GM20000 (cell line): ENCODE measurements at regions not wholly inside any gene's neighbourhood (a gene's known extent, or its start where the extent isn't known, plus 50 kb on each side); places are given as distances from the start of the nearest gene placed in this dataset.
"Not testable (repeated sequence)": the region's sequence is repeated elsewhere in the genome, so short reads cannot be mapped to it uniquely, and the experiment has no call there.

Experiments used
- DNase-seq: peaks from one replicate; pipeline ENCODE4 v3.0.0; 2012; ENCODE audit warnings: low spot score
- CTCF ChIP-seq: IDR thresholded peaks from 2 replicates; pipeline ENCODE4 v1.5.1; 2012; ENCODE audit warnings: mild to moderate bottlenecking, control low read depth; ENCODE audit errors: extremely low read depth, missing control alignments

GRCh38 chr1:166305371-166305770 is 138.6 kb upstream of the FAM78B start:
- DNase-seq = no peak

GRCh38 chr1:166307261-166308188 is 140.7 kb upstream of the FAM78B start:
- DNase-seq = no peak
- TF ChIP-seq CTCF = no peak

More at GRCh38 chr1:166305371-166305770, 138.6 kb upstream of the FAM78B start:
- TF ChIP-seq CTCF = no peak

GRCh38 chr1:166316306-166316705 is 149.5 kb upstream of the FAM78B start:
- DNase-seq = not testable (repeated sequence)

- DNase-seq = no peak
- no peak for TF ChIP-seq CTCF
Measured at GRCh38 chr1:166322470-166322869, 155.7 kb upstream of the FAM78B start.

- DNase-seq = no peak
- TF ChIP-seq CTCF = no peak
Measured at GRCh38 chr1:166327886-166328285, 161.1 kb upstream of the FAM78B start.

GRCh38 chr1:166328956-166329355 is 162.2 kb upstream of the FAM78B start:
- no peak for DNase-seq
- no peak for TF ChIP-seq CTCF

GRCh38 chr1:166330096-166330495 is 163.3 kb upstream of the FAM78B start:
- no peak for DNase-seq
- TF ChIP-seq CTCF = no peak

GRCh38 chr1:166338105-166338504 is 171.3 kb upstream of the FAM78B start:
- TF ChIP-seq CTCF = no peak
- no peak for DNase-seq
